ENCODE measurements at regions not wholly inside any gene's neighbourhood (a gene's known extent, or its start where the extent isn't known, plus 50 kb on each side); places are given as distances from the start of the nearest gene placed in this dataset.

- Histone ChIP-seq H3K27me3 (ENCODE audit: control insufficient read depth, insufficient read depth, low read length) (no peaks in the 10 kb centered on the region), H3K4me3 (ENCODE audit: low read length) (no peak overlapping the region), H3K36me3 (ENCODE audit: control insufficient read depth, insufficient read depth, low read length) (no peaks in the 10 kb centered on the region), H3K9me3 (ENCODE audit: control insufficient read depth, insufficient read depth, low read length) (no peaks in the 10 kb centered on the region), H3K4me1 (ENCODE audit: control insufficient read depth, insufficient read depth, low read length) (no peaks in the 10 kb centered on the region), H3K27ac (ENCODE audit: low read length) (no peak overlapping the region)
- Mint-ChIP-seq H3K9me3 (peaks cover 7 to 18% of the 10 kb centered on the region in 2 donors), H3K4me3 (no peak overlapping the region), H3K4me1 (no peaks in the 10 kb centered on the region), H3K36me3 (no peaks in the 10 kb centered on the region), H3K27ac (no peak overlapping the region), H3K27me3 (ENCODE audit: low read depth in 2 of 2) (no peaks in the 10 kb centered on the region)
- WGBS (ENCODE audit: insufficient coverage) = 81% methylated on average over 3 of the region's 3 CpGs
- intact Hi-C loops (cut with micrococcal nuclease) = no loop called here
- no peak for ATAC-seq
- no peak for DNase-seq
- no peak for TF ChIP-seq CTCF (IDR thresholded peaks at IDR 0.05)
Observed at GRCh38 chr9:12163723-12164458, 529.3 kb upstream of the TYRP1 start.

DNA sequence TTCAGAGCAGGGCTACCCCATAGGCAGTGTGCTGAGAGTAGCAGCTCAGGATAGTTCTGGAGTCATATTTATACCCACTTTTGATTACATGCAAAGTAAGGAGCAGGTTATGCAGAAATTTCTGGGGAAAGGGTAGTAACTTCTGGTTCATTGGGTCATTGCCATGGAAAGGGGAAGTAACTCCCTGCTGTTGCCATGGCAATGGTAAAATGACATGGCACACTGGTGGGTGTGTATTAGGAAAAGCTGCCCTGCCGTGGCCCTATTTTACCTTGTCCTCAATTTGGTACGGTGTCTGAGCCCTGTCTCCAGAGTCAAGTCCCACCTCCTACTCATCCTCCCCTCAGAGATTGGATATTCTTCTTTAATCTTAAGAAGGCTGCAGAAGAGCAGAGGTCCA is 526.7 kb upstream of the TYRP1 start:
- Histone ChIP-seq H3K27me3 (ENCODE audit: control insufficient read depth, insufficient read depth, low read length) (no peaks in the 10 kb centered on the region), H3K36me3 (ENCODE audit: control insufficient read depth, insufficient read depth, low read length) (no peaks in the 10 kb centered on the region), H3K4me1 (ENCODE audit: control insufficient read depth, insufficient read depth, low read length) (no peaks in the 10 kb centered on the region), H3K4me3 (ENCODE audit: low read length) (no peak overlapping the region), H3K27ac (ENCODE audit: low read length) (no peak overlapping the region), H3K9me3 (ENCODE audit: control insufficient read depth, insufficient read depth, low read length) (no peaks in the 10 kb centered on the region)
- DNase-seq (no peak), ATAC-seq (no peak)
- no peak for TF ChIP-seq CTCF (IDR thresholded peaks at IDR 0.05)
- Mint-ChIP-seq H3K4me3 (no peak overlapping the region), H3K27ac (no peak overlapping the region), H3K9me3 (peaks cover 9 to 18% of the 10 kb centered on the region in 2 donors), H3K4me1 (no peaks in the 10 kb centered on the region), H3K36me3 (no peaks in the 10 kb centered on the region), H3K27me3 (ENCODE audit: low read depth in 2 of 2) (no peaks in the 10 kb centered on the region)
- 56% methylated on average over 2 of the region's 2 CpGs for WGBS (ENCODE audit: insufficient coverage)
- intact Hi-C loops (cut with micrococcal nuclease) = no loop called here

GRCh38 chr9:12170456-12170855 is 522.7 kb upstream of the TYRP1 start:
- TF ChIP-seq CTCF (IDR thresholded peaks at IDR 0.05) = no peak
- 92% methylated on average over 1 of the region's 1 CpG for WGBS (ENCODE audit: insufficient coverage)
- no peaks in the 10 kb centered on the region for H3K36me3 ChIP-seq (ENCODE audit: control insufficient read depth, insufficient read depth, low read length)
- no peaks in the 10 kb centered on the region for H3K4me1 Mint-ChIP-seq
- H3K27ac Mint-ChIP-seq = no peak overlapping the region
- no peaks in the 10 kb centered on the region for H3K27me3 Mint-ChIP-seq (ENCODE audit: low read depth in 2 of 2)
- DNase-seq (no peak), ATAC-seq (no peak)
- intact Hi-C loops (cut with micrococcal nuclease) = no loop called here
- H3K27ac ChIP-seq (ENCODE audit: low read length) = no peak overlapping the region
- no peaks in the 10 kb centered on the region for H3K27me3 ChIP-seq (ENCODE audit: control insufficient read depth, insufficient read depth, low read length)
- H3K36me3 Mint-ChIP-seq = no peaks in the 10 kb centered on the region
- H3K4me1 ChIP-seq (ENCODE audit: control insufficient read depth, insufficient read depth, low read length) = no peaks in the 10 kb centered on the region
- H3K9me3 Mint-ChIP-seq = peaks cover 13 to 14% of the 10 kb centered on the region in 2 donors
- H3K9me3 ChIP-seq (ENCODE audit: control insufficient read depth, insufficient read depth, low read length) = peaks cover 10% of the 10 kb centered on the region
- no peak overlapping the region for H3K4me3 Mint-ChIP-seq
- no peak overlapping the region for H3K4me3 ChIP-seq (ENCODE audit: low read length)

GRCh38 chr9:12178634-12179033 is 514.6 kb upstream of the TYRP1 start:
- Histone ChIP-seq H3K9me3 (ENCODE audit: control insufficient read depth, insufficient read depth, low read length) (peaks cover 7% of the 10 kb centered on the region), H3K4me3 (ENCODE audit: low read length) (no peak overlapping the region), H3K36me3 (ENCODE audit: control insufficient read depth, insufficient read depth, low read length) (no peaks in the 10 kb centered on the region), H3K27ac (ENCODE audit: low read length) (no peak overlapping the region), H3K4me1 (ENCODE audit: control insufficient read depth, insufficient read depth, low read length) (no peaks in the 10 kb centered on the region), H3K27me3 (ENCODE audit: control insufficient read depth, insufficient read depth, low read length) (no peaks in the 10 kb centered on the region)
- intact Hi-C loops (cut with micrococcal nuclease) = no loop called here
- Mint-ChIP-seq H3K27me3 (ENCODE audit: low read depth in 2 of 2) (no peaks in the 10 kb centered on the region), H3K4me1 (no peaks in the 10 kb centered on the region), H3K9me3 (peaks cover 17 to 19% of the 10 kb centered on the region in 2 donors), H3K27ac (no peak overlapping the region), H3K36me3 (peaks cover 6% of the 10 kb centered on the region), H3K4me3 (no peak overlapping the region)
- no peak for TF ChIP-seq CTCF (IDR thresholded peaks at IDR 0.05)
- DNase-seq (no peak), ATAC-seq (no peak)
- no CpG with 5 or more reads among the region's 1 CpG for WGBS (ENCODE audit: insufficient coverage)
